Pancreas (tissue), 10 donors: ENCODE measurements at regions not wholly inside any gene's neighbourhood (a gene's known extent, or its start where the extent isn't known, plus 50 kb on each side); places are given as distances from the start of the nearest gene placed in this dataset.

Source experiments
- ATAC-seq, 4 donors: fragments of 200-7000 bp; cut with Tn5 transposase; one replicate each; pipeline versions ENCODE4 v1.8.0 to v1.9.1; 2020; ENCODE audit warnings: mild to moderate bottlenecking in 4 of 4, moderate library complexity in 4 of 4
- DNase-seq, 6 donors: peaks; one replicate each; pipeline ENCODE4 v3.0.0-alpha.2; 2020
- FAIRE-seq: peaks from 2 replicates; lab custom pipeline; 2012; peaks lifted over from hg19 to GRCh38; lab: Jason Lieb, UNC
- H3K27ac ChIP-seq, 4 donors: fragments of 200-600 bp; sonication (generic); 1 replicate in 3 of 4; 2 replicates in 1 of 4; pipeline versions ENCODE4 v1.5.0 to v1.8.0; 2020
- H3K27me3 ChIP-seq, 4 donors: fragments of 200-600 bp; one replicate each; pipeline ENCODE4 v1.8.0; 2021
- H3K36me3 ChIP-seq, 3 donors: fragments of 200-600 bp; sonication (generic) in 1 of 3; one replicate each; pipeline versions ENCODE4 v1.5.0 to v1.8.0; 2020 to 2021
- H3K4me1 ChIP-seq, 3 donors: fragments of 200-600 bp; one replicate each; pipeline ENCODE4 v1.8.0; 2021
- H3K4me3 ChIP-seq, 4 donors: fragments of 200-600 bp; sonication (generic) in 2 of 4; one replicate each; pipeline versions ENCODE4 v1.5.0 to v1.8.0; 2020 to 2021
- H3K9me3 ChIP-seq, 4 donors: fragments of 200-600 bp; one replicate each; pipeline ENCODE4 v1.8.0; 2021
- WGBS, 2 donors: extraction: QIAGEN DNeasy Blood & Tissue Kit; methylation state at CpG; one replicate each; pipeline ENCODE4 v1.1.7; 2013; 5-methylcytosine and 5-hydroxymethylcytosine counted together
- intact Hi-C, 3 donors: fragments of 100-400 bp; cut with DNase I; formaldehyde crosslinking; loops; one replicate each; pipeline versions ENCODE4 v1.11.1 to v1.14.2; 2022
- TF ChIP-seq, protein P1 (sequence below), 4 donors: fragments of 200-600 bp; sonication (generic) in 3 of 4; IDR thresholded peaks; one replicate each; pipeline versions ENCODE4 v1.5.0 to v1.8.0; 2021; ENCODE audit warnings: antibody characterized with exemption in 4 of 4
- donor health status: healthy with polysubstance abuse.
- donor health status: DM: no; HTN: no; CAD: no; lungs with moderate emphysema.
- donor health status: DM: no; HTN: no; CAD: no.
- donor health status: control.
- donor health status: control.
- donor health status: Bipolar disorder and iron deficiency.
- donor health status: DM: yes; HTN: yes; CAD: no.
- donor health status: DM: no; HTN: no; CAD: no.
- donor health status: DM: no; HTN: no; CAD: no.
- donor health status: DM: yes; HTN: yes; CAD: no.

DNA sequence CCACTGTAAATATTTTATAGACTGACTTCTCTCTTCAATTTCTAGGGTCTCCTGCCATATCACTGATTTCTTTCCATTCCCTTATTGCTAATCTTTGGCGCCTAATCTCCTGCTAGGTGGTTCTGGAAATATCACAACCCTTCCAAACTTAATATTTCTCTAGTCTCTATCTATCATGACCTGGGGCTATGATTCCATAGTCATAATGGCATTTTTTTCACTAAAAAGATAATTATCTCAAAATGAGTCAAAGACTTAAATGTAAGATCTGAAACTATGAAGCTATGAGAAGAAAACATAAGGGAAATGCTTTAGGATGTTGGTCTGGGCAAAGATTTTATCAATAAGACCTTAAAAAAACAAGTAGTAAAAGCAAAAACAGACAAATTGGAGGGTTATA lies 74.2 kb downstream of the LEPR start:
- TF ChIP-seq, protein P1, sequence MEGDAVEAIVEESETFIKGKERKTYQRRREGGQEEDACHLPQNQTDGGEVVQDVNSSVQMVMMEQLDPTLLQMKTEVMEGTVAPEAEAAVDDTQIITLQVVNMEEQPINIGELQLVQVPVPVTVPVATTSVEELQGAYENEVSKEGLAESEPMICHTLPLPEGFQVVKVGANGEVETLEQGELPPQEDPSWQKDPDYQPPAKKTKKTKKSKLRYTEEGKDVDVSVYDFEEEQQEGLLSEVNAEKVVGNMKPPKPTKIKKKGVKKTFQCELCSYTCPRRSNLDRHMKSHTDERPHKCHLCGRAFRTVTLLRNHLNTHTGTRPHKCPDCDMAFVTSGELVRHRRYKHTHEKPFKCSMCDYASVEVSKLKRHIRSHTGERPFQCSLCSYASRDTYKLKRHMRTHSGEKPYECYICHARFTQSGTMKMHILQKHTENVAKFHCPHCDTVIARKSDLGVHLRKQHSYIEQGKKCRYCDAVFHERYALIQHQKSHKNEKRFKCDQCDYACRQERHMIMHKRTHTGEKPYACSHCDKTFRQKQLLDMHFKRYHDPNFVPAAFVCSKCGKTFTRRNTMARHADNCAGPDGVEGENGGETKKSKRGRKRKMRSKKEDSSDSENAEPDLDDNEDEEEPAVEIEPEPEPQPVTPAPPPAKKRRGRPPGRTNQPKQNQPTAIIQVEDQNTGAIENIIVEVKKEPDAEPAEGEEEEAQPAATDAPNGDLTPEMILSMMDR (IDR thresholded peaks at IDR 0.05) = no peak
- H3K9me3 ChIP-seq = no peaks in the 10 kb centered on the region
- ATAC-seq (no peak), DNase-seq (no peak), FAIRE-seq (no peak)
- no peaks in the 10 kb centered on the region for H3K36me3 ChIP-seq
- intact Hi-C loops = no loop called here
- H3K4me3 ChIP-seq = no peak overlapping the region
- 97 to 100% methylated on average over 1 of the region's 1 CpG for WGBS, 2 donors
- H3K4me1 ChIP-seq = peaks cover 0 to 5% (median 4%) of the 10 kb centered on the region in 3 donors
- no peak overlapping the region for H3K27ac ChIP-seq
- no peaks in the 10 kb centered on the region for H3K27me3 ChIP-seq

DNA sequence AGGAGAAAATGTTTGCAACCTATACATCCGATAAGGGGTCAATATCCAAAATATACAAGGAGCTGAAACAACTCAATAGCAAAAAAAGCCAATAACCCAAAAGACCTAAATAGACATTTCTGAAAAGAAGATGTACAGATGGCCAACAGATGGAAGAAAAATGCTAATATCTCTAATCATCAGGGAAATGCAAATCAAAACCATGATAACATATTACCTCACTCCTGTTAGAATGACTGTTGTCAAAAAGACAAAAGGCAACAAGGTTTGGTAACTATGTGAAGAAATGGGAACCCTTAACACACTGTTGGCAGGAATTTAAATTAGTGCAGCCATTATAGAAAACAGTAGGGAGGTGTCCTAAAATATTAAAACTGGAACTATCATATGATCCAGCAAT lies 74.7 kb downstream of the LEPR start:
- no peaks in the 10 kb centered on the region for H3K36me3 ChIP-seq
- no peak overlapping the region for H3K27ac ChIP-seq
- no peaks in the 10 kb centered on the region for H3K9me3 ChIP-seq
- DNase-seq = no peak
- H3K4me3 ChIP-seq = no peak overlapping the region
- H3K27me3 ChIP-seq = no peaks in the 10 kb centered on the region
- H3K4me1 ChIP-seq = peaks cover 0 to 5% (median 4%) of the 10 kb centered on the region in 3 donors
- ATAC-seq = no peak
- intact Hi-C loops = no loop called here
- 98 to 100% methylated on average over 1 of the region's 1 CpG for WGBS, 2 donors
- TF ChIP-seq, protein P1 (IDR thresholded peaks at IDR 0.05) = no peak
- no peak for FAIRE-seq

DNA sequence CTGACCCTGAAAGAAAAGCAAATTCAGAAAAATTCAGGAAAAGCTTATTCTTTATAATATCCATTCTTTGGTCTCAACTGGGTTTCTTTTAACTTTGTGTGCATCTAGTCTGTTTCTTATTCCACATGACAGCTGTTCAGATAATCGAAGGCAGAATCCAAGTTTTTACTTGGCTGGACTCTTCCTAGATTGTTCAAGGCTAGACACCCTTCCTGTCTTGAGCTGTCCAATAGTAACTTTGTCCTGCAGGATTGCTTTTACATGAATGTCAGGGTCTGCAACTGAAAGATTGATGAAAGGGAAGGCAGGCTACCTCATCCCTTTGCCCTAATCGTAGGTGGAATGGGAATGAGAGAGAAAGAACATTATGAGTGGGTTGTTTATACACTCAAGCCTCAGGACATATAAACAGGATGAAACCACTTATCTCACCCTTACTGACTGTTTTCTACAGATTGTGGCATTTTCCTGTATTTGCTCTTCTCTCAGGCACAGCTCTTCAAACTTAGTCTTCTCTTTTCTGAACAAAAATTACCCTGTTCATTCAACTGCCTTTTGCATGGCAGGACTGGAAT lies 76.9 kb downstream of the LEPR start:
- Histone ChIP-seq H3K36me3 (no peaks in the 10 kb centered on the region), H3K9me3 (no peaks in the 10 kb centered on the region), H3K4me3 (no peak overlapping the region), H3K27me3 (no peaks in the 10 kb centered on the region), H3K4me1 (peaks cover 0 to 5% (median 4%) of the 10 kb centered on the region in 3 donors), H3K27ac (no peak overlapping the region)
- FAIRE-seq (no peak), DNase-seq (no peak), ATAC-seq (no peak)
- intact Hi-C loops = no loop called here
- TF ChIP-seq, protein P1 (IDR thresholded peaks at IDR 0.05) = no peak
- 66 to 67% methylated on average over 2 of the region's 2 CpGs for WGBS, 2 donors

DNA sequence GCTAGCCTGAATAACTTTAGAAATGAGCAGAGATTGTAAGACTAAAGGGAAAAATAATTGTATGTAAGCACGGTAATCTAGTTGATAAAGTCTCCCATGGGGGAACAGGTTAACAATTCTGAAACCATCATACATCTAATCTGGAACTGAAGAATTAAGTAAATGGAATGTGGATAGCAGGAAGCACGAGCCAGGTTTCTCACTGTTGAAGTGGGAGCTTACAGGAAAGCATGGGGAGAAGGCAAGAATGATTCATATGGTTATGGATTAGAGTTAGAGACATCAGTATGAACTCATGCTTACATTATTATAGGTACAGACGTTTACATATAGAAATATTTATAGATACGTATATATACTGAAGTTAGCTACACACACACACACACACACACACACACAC lies 83.0 kb downstream of the LEPR start:
- FAIRE-seq = no peak
- 53 to 66% methylated on average over 4 of the region's 4 CpGs for WGBS, 2 donors

DNA sequence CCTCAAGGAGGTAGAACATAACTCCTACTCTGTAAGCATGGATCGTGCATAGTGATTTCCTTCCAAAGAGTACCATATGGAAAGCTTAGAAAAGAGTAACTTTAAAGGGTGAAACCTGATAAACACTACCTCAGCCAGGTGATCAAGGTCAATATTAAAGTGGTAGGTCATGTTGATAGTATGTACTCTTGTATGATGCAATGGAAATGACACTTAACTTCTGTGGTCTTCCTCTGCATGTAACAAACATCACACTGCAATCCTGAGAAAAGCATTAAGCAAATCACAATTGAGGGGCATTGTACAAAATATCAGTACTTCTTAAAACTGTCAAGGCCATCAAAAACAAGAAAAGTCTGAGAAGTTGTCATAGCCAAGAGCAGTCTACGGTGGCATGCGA lies 83.8 kb downstream of the LEPR start:
- no peaks in the 10 kb centered on the region for H3K36me3 ChIP-seq
- H3K4me3 ChIP-seq = no peak overlapping the region
- ATAC-seq (no peak), DNase-seq (no peak), FAIRE-seq (no peak)
- H3K4me1 ChIP-seq = no peaks in the 10 kb centered on the region
- no peaks in the 10 kb centered on the region for H3K9me3 ChIP-seq
- WGBS, 2 donors = 95 to 99% methylated on average over 3 of the region's 3 CpGs
- no peak overlapping the region for H3K27ac ChIP-seq
- intact Hi-C loops = no loop called here
- TF ChIP-seq, protein P1 (IDR thresholded peaks at IDR 0.05) = no peak
- no peaks in the 10 kb centered on the region for H3K27me3 ChIP-seq

More for the DNA sequence above, 83.0 kb downstream of the LEPR start:
- Histone ChIP-seq H3K9me3 (no peaks in the 10 kb centered on the region), H3K36me3 (no peaks in the 10 kb centered on the region), H3K27me3 (no peaks in the 10 kb centered on the region), H3K27ac (no peak overlapping the region), H3K4me3 (no peak overlapping the region), H3K4me1 (no peaks in the 10 kb centered on the region)
- DNase-seq = no peak
- intact Hi-C loops = no loop called here
- no peak for ATAC-seq
- TF ChIP-seq, protein P1 (IDR thresholded peaks at IDR 0.05) = no peak
